Effector memory CD4-positive, alpha-beta T cell (primary cell): ENCODE measurements at regions not wholly inside any gene's neighbourhood (a gene's known extent, or its start where the extent isn't known, plus 50 kb on each side); places are given as distances from the start of the nearest gene placed in this dataset.
"Not testable (repeated sequence)": the region's sequence is repeated elsewhere in the genome, so short reads cannot be mapped to it uniquely, and the experiment has no call there.

Experiments
- DNase-seq, 3 donors: peaks; one replicate each; pipeline ENCODE4 v3.0.0-alpha.2; 2020
- H3K27ac ChIP-seq: 2 replicates; pipeline ENCODE4 v1.7.0; 2013; ENCODE audit warnings: mild to moderate bottlenecking, low read length, moderate library complexity; ENCODE audit not compliant: insufficient read depth, poor library complexity, severe bottlenecking
- H3K27me3 ChIP-seq: replicated peaks from 2 replicates; pipeline ENCODE4 v1.7.0; 2013; ENCODE audit warnings: mild to moderate bottlenecking, low read length; ENCODE audit not compliant: insufficient read depth, control insufficient read depth, poor library complexity, severe bottlenecking
- H3K36me3 ChIP-seq: 2 replicates; pipeline ENCODE4 v1.7.0; 2013; ENCODE audit warnings: mild to moderate bottlenecking, low read length, moderate library complexity; ENCODE audit not compliant: control insufficient read depth, insufficient read depth
- H3K4me1 ChIP-seq: 2 replicates; pipeline ENCODE4 v1.7.0; 2013; ENCODE audit warnings: low read length, mild to moderate bottlenecking; ENCODE audit not compliant: control insufficient read depth, insufficient read depth, poor library complexity, severe bottlenecking
- H3K4me3 ChIP-seq: 2 replicates; pipeline ENCODE4 v1.7.0; 2013; ENCODE audit warnings: low read length, low read depth, mild to moderate bottlenecking; ENCODE audit not compliant: insufficient read depth, poor library complexity, severe bottlenecking
- H3K9me3 ChIP-seq: 2 replicates; pipeline ENCODE4 v1.7.0; 2013; ENCODE audit warnings: mild to moderate bottlenecking, low read length, moderate library complexity; ENCODE audit not compliant: control insufficient read depth

- Histone ChIP-seq H3K4me1 (no peaks in the 10 kb centered on the region), H3K36me3 (no peaks in the 10 kb centered on the region), H3K4me3 (no peak overlapping the region), H3K27ac (no peak overlapping the region), H3K9me3 (no peaks in the 10 kb centered on the region), H3K27me3 (no peaks in the 10 kb centered on the region)
- no peak for DNase-seq
Observed at GRCh38 chr1:114259511-114260160, 106.0 kb upstream of the SYT6 start.

GRCh38 chr1:114258633-114259032, 105.0 kb upstream of the SYT6 start:
- no peak for DNase-seq
- Histone ChIP-seq H3K4me3 (no peak overlapping the region), H3K27ac (no peak overlapping the region), H3K9me3 (no peaks in the 10 kb centered on the region), H3K27me3 (no peaks in the 10 kb centered on the region), H3K36me3 (no peaks in the 10 kb centered on the region), H3K4me1 (no peaks in the 10 kb centered on the region)

GRCh38 chr1:114258074-114258473, 104.4 kb upstream of the SYT6 start:
- no peak for DNase-seq
- no peaks in the 10 kb centered on the region for H3K4me1 ChIP-seq
- no peaks in the 10 kb centered on the region for H3K27me3 ChIP-seq
- no peaks in the 10 kb centered on the region for H3K9me3 ChIP-seq
- H3K4me3 ChIP-seq, result no peak overlapping the region
- no peaks in the 10 kb centered on the region for H3K36me3 ChIP-seq
- H3K27ac ChIP-seq, result no peak overlapping the region

- H3K27me3 ChIP-seq, result no peaks in the 10 kb centered on the region
- H3K36me3 ChIP-seq, result no peaks in the 10 kb centered on the region
- no peak for DNase-seq
- H3K4me3 ChIP-seq, result no peak overlapping the region
- H3K27ac ChIP-seq, result no peak overlapping the region
- H3K4me1 ChIP-seq, result no peaks in the 10 kb centered on the region
- H3K9me3 ChIP-seq, result no peaks in the 10 kb centered on the region
Observed at GRCh38 chr1:114257554-114257953, 103.9 kb upstream of the SYT6 start.

- no peak overlapping the region for H3K27ac ChIP-seq
- no peaks in the 10 kb centered on the region for H3K27me3 ChIP-seq
- DNase-seq, result no peak
- H3K36me3 ChIP-seq, result no peaks in the 10 kb centered on the region
- no peaks in the 10 kb centered on the region for H3K4me1 ChIP-seq
- no peak overlapping the region for H3K4me3 ChIP-seq
- H3K9me3 ChIP-seq, result no peaks in the 10 kb centered on the region
Observed at GRCh38 chr1:114253900-114254299, 100.2 kb upstream of the SYT6 start.

- DNase-seq, result no peak
Observed at GRCh38 chr1:114251573-114251939, 97.9 kb upstream of the SYT6 start.

GRCh38 chr1:114250683-114251572, 97.3 kb upstream of the SYT6 start:
- no peaks in the 10 kb centered on the region for H3K4me1 ChIP-seq
- no peak overlapping the region for H3K27ac ChIP-seq
- no peaks in the 10 kb centered on the region for H3K27me3 ChIP-seq
- no peaks in the 10 kb centered on the region for H3K36me3 ChIP-seq
- H3K9me3 ChIP-seq, result no peaks in the 10 kb centered on the region
- H3K4me3 ChIP-seq, result no peak overlapping the region
- no peak for DNase-seq

More at GRCh38 chr1:114251573-114251939, 97.9 kb upstream of the SYT6 start:
- Histone ChIP-seq H3K27me3 (no peaks in the 10 kb centered on the region), H3K4me1 (no peaks in the 10 kb centered on the region), H3K27ac (no peak overlapping the region), H3K4me3 (no peak overlapping the region), H3K9me3 (no peaks in the 10 kb centered on the region), H3K36me3 (no peaks in the 10 kb centered on the region)

GRCh38 chr1:114249691-114250090, 96.0 kb upstream of the SYT6 start:
- no peaks in the 10 kb centered on the region for H3K9me3 ChIP-seq
- DNase-seq, result no peak
- no peaks in the 10 kb centered on the region for H3K27me3 ChIP-seq
- no peaks in the 10 kb centered on the region for H3K36me3 ChIP-seq
- no peak overlapping the region for H3K4me3 ChIP-seq
- H3K27ac ChIP-seq, result no peak overlapping the region
- H3K4me1 ChIP-seq, result no peaks in the 10 kb centered on the region

- Histone ChIP-seq H3K36me3 (no peaks in the 10 kb centered on the region), H3K27ac (no peak overlapping the region), H3K9me3 (no peaks in the 10 kb centered on the region), H3K27me3 (no peaks in the 10 kb centered on the region), H3K4me1 (no peaks in the 10 kb centered on the region), H3K4me3 (no peak overlapping the region)
- no peak for DNase-seq
Observed at GRCh38 chr1:114248162-114248561, 94.5 kb upstream of the SYT6 start.

GRCh38 chr1:114242531-114243210, 89.0 kb upstream of the SYT6 start:
- not testable (repeated sequence) for H3K4me3 ChIP-seq, DNase-seq, H3K9me3 ChIP-seq, H3K4me1 ChIP-seq, H3K27me3 ChIP-seq, H3K36me3 ChIP-seq, H3K27ac ChIP-seq
